Hematopoietic multipotent progenitor cell (in vitro differentiated cells): ENCODE measurements at regions not wholly inside any gene's neighbourhood (a gene's known extent, or its start where the extent isn't known, plus 50 kb on each side); places are given as distances from the start of the nearest gene placed in this dataset.
"Not testable (repeated sequence)": the region's sequence is repeated elsewhere in the genome, so short reads cannot be mapped to it uniquely, and the experiment has no call there.

Experiments
- DNase-seq, 3 donors: peaks; one replicate each; pipeline ENCODE4 v3.0.0-alpha.2; 2011 to 2015; ENCODE audit warnings: low read depth in 2 of 3, low spot score in 2 of 3

- DNase-seq = no peak
Observed at GRCh38 chr2:7694076-7694985, 777.1 kb downstream of the RNF144A start.

DNA sequence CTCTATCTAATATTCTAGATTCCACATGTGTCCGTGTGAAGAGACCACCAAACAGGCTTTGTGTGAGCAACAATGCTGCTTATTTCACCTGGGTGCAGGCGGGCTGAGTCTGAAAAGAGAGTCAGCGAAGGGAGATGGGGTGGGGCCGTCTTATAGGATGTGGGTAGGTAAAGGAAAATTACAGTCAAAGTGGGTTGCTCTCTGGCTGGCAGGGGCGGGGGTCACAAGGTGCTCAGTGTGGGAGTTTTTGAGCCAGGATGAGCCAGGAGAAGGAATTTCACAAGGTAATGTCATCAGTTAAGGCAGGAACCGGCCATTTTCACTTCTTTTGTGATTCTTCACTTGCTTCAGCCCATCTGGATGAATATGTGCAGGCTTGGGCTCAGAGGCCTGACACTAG is 779.3 kb downstream of the RNF144A start:
- DNase-seq = not testable (repeated sequence)

DNA sequence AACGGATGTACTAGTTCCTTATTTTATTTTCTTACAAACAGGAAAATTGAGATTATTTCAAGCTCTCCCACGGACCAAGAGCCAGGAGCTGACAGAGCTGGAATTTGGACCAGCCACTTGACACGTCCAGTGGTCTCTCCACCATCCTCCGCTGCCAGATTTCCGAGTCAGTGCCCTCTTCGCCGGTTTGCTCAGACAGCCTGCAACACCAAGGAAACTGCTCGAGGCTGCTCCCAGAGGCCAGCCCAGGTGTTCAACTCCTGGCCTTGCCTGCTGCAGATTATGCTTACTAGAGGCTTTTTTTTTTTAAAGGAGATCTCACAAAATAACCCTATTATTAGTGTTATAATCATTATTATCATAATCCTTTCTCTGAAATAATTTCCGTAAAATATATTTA is 779.8 kb downstream of the RNF144A start:
- DNase-seq = no peak

GRCh38 chr2:7701791-7702190 is 784.6 kb downstream of the RNF144A start:
- DNase-seq = no peak

- no peak for DNase-seq
Observed at GRCh38 chr2:7703048-7703447, 785.8 kb downstream of the RNF144A start.

DNA sequence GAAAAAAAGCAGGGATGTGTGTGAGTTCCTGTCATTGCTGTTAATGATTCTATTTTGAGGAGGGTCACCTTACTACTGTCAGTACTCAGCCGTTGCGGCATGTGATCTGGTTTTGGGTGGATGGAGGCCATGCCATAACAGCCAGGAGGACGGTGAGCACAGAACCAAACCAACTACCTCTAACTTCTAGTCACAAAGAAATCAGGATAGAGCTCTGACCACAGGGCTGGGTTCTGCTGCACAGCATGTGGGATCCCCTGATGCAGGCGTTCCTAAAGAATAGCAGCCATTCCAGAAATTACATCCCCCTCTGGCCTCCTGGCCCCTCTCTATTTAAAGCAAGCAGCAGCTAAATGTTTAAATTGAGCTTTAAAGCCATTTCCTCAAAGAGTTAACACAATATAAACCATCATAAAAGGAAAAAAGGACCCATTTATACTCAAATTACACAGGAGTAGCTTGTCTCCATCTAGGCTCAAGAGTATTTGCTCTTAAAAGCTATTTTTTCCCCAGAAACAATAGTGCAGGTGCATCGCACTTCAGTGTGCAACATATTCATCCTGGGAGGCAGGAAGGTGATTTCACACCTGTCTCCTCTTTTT is 786.4 kb downstream of the RNF144A start:
- DNase-seq = no peak

GRCh38 chr2:7704296-7704865 is 787.2 kb downstream of the RNF144A start:
- no peak for DNase-seq

- no peak for DNase-seq
Observed at GRCh38 chr2:7706791-7707190, 789.6 kb downstream of the RNF144A start.

GRCh38 chr2:7707723-7708122 is 790.5 kb downstream of the RNF144A start:
- DNase-seq = no peak

DNA sequence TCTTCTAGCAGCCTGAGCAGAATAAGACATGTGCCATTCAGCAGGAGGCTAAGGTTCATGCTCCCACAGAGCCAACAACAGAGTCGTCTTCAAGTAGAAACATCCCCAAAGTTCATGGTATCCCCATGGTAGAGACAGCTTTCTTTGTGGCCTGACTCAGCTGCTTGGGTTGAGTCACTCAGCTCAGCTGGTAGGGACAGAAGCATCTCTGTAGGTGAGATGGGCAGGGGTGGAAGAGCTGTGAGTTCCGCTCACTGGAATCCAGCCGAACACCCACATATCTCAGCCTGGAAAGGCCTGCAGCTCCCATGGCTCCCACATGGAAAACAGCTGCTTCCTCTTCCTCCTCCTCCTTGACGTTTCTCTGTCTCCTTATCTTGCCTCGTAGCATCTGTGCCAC is 792.7 kb downstream of the RNF144A start:
- DNase-seq = no peak

GRCh38 chr2:7711167-7711566 is 794.0 kb downstream of the RNF144A start:
- DNase-seq = no peak

DNA sequence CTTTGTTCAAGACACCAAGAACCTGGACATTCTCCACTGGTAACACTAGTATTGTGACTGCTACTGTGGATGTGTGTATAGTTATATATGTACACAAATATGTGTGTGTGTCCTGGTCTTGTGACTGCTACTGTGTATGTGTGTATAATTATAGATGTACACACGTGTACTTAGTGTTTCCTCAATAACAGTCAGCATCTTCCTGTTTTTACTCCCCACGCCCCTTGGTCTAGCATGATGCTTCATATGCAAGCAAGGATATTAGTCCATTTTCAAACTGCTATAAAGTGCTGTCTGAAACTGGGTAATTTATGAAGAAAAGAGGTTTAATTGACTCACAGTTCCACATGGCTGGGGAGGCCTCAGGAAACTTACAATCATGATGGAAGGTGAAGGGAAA is 802.7 kb downstream of the RNF144A start:
- no peak for DNase-seq

GRCh38 chr2:7721413-7721995 is 804.3 kb downstream of the RNF144A start:
- DNase-seq = no peak

DNA sequence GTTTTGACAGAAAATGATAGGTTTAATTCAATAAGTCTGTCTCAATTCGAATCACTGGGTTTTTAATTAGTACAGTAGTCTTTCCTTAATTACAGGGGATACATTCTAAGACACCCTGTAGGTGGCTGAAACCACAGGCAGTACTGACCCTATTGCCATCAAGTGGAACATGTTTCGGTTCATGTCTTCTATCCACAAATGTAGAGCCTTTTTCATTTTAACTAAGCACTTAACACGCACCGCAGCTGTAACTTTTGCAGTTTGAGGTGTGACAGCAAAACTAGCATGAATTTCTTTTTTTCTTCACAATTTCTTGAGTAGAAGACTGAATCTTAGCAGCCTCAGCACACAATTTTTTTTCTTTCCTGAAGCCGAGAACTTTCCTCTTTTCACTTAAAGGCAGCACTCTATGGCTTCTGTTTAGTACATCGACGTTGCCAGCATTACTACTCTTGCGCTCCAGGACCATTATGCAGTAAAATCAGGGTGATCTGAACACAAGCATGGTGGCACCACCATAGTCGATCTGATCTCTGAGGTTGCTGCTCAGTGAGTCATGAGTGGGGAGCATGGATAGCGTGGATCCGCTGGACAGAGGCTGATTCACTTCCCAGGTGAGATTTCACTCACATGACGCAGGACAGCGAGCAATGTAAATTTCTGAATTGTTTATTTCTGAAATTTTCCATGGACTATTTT is 805.1 kb downstream of the RNF144A start:
- DNase-seq = no peak

GRCh38 chr2:7724336-7724735 is 807.1 kb downstream of the RNF144A start:
- no peak for DNase-seq

DNA sequence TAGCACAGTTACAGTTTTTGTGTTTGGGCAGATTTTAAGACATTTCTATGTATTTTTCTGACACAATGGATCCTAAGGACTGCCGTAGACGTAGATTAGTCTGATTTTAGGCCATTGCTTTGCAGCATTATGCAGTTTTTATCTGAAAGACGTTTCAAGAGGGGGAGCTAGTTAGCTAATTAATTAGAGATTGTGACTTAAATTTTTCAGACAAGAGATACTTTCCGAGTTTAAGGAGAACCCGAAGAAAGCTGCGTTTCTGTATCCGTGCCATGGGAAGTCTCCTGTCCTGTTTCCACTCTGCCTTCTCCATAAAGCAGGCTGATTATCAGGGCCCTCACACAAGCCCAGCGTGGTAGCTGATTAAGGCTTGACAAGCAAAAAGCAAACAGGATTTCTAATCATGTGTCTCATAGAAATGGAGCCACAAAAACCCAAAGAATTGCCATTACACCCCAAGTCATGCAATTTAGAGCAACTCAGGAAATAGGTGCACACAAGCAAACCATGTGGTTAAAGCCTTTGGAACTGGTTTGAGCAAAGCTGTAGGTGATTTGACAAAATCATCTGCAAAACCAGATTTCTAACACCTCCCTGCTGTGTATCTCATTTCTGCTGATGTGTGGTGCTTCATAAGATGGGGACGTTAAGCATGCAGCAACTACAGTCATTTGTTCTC is 808.1 kb downstream of the RNF144A start:
- peak in 2 of 3 donors; percentile 8 to 51 for DNase-seq

DNA sequence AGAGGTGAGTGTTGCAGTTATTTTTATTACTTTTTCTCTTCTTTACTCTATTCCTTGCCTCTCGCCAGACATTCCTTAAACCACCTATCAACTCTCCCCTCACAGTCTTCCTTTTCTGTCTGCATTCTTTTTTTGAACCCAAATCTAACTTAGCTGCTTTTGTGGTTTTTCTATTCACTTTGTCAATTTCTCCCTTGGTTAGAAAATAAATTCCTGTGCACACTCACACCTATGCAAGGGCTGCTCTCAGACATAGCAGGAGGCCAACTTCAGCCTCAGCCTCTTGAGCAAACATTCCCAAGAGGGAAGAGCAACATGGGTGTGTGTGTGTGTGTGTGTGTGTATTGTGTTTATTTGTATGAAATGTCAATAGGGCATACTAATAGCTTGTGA is 808.6 kb downstream of the RNF144A start:
- no peak for DNase-seq

DNA sequence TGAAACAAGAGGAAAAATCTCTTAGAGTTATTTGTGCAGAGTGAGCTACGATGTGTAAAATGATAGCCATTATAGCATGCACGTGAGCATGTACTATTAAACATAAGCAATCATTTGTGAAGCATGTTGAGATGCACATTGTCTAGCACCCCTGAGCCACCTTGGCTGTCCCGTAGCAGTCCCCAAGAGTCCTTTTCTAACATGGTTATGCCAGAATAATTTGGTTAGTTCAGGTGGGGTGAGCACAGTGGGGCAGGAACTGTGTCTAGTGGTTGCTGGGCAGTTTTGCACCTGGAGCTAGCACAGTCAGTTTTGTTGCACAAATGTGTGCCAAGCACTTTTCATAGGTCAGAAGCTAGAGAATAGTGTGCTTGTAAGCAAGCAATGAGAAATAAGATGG is 809.8 kb downstream of the RNF144A start:
- DNase-seq = no peak

GRCh38 chr2:7728388-7728787 is 811.2 kb downstream of the RNF144A start:
- DNase-seq = no peak

GRCh38 chr2:7730449-7730848 is 813.2 kb downstream of the RNF144A start:
- DNase-seq = no peak
